CD4-positive, alpha-beta T cell treated with Interleukin-2 at 100 ng/mL for 4 hours (primary cell): ENCODE measurements at regions not wholly inside any gene's neighbourhood (a gene's known extent, or its start where the extent isn't known, plus 50 kb on each side); places are given as distances from the start of the nearest gene placed in this dataset.
"Not testable (repeated sequence)": the region's sequence is repeated elsewhere in the genome, so short reads cannot be mapped to it uniquely, and the experiment has no call there.

Experiments
- DNase-seq: peaks from one replicate; pipeline ENCODE4 v3.0.0-alpha.2; 2020; ENCODE audit warnings: low spot score

- no peak for DNase-seq
These were observed 1147.9 kb downstream of the UQCRFS1 start for GRCh38 chr19:28065026-28065425.

DNA sequence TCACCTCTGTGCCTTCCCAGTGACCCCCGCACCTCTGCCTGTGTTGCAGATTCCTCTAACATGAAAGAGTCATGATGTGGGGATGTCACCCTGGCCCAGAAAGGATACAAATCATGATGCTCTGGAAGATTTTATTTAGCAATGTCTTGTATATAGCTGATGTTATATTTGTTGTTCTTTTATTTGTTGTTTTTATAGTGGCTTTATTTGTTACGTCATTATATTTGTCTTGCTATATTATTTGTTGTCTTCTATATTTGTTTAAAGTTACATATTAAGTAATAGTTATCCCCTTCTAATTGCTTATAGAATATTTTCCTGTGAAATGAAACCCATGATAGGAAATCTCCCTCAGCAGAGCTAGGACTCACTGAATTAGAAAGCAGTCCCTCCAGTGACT is 1149.2 kb downstream of the UQCRFS1 start:
- DNase-seq = no peak

- DNase-seq = no peak
These were observed 1151.8 kb downstream of the UQCRFS1 start for GRCh38 chr19:28061111-28061510.

DNA sequence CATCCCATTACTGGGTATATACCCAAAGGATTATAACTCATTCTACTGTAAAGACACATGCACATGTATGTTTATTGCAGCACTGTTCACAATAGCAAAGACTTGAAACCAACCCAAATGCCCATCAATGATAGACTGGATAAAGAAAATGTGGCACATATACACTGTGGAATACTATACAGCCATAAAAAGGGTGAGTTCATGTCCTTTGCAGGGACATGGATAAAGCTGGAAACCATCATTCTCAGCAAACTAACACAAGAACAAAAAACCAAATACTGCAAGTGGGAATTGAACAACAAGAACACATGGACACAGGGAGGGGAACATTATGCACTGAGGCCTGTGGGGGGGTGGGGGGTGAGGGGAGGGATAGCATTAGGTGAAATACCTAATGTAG is 1155.9 kb downstream of the UQCRFS1 start:
- DNase-seq = not testable (repeated sequence)

DNA sequence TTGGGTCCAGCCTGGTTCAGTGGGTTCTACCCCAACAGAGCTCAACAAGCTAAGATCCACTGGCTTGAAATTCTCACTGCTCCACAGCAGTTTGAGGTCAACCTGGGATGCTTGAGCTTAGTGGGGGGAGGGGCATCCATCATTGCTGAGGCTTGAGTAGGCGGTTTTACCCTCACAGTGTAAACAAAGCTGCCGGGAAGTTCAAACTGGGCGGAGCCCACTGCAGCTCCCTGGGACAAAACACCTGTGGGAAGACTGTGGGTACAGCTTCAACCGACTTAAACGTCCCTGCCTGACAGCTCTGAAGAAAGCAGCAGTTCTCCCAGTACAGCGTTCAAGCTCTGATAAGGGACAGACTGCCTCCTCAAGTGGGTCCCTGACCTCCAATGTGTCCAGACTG is 1161.9 kb downstream of the UQCRFS1 start:
- no peak for DNase-seq

- DNase-seq = no peak
These were observed 1163.1 kb downstream of the UQCRFS1 start for GRCh38 chr19:28049875-28050274.

DNA sequence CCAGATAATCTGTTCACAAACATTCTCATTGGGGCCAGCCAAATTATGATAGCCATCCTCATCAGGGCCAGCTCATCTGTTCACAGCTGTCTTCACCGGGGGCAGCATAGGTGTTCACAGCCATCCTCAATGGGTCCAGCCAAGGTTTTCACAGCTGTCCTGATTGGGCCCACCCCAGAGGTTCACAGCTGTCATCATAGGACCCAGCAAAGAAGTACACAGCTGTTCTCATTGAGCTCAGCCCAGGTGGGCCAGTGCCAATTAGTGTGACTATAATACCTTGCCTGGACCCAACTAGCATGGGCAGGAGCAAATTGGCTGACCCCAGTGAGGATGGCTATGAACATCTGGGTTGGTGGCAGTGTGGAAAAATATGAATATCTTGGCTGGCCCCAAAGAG is 1166.0 kb downstream of the UQCRFS1 start:
- no peak for DNase-seq

GRCh38 chr19:28045621-28046020 is 1167.3 kb downstream of the UQCRFS1 start:
- no peak for DNase-seq

DNA sequence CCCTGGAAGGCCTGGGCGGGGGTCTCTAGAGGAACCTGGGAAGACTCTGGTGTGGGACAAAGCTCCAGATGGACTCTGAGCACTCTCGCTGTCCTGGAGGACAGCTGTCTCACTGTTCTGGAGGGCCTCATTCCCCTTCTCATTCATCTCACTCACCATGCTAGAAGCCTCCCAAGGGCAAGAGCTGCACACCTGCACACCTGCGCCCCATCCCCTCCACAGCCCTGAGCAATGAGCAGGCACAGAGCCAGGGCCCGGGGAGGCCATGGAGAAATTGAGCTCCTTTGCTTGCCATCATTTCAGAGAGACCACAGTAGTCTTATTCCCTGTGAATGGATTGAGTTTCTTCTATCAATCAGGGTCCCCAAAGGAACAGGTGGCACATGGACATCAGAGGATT is 1168.5 kb downstream of the UQCRFS1 start:
- DNase-seq = no peak

DNA sequence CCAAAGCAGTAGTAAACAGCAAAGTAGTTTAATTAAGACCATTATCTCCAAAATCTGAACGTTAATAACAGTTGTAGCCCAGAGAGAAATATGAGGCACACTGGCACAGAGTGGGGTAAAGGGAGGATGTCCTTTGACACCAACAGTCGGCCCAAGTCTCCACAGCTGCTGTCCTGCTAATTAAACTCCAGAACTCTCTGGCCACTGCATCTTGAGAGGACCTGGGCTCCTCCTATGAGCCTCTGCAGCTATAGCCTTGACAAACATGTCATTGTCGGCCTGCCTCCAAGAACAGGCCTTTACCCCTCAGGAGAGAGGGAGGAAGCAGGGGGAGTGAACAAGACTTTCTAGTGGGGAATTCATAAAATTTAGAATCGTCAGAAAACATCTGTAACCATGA is 1170.4 kb downstream of the UQCRFS1 start:
- no peak for DNase-seq

DNA sequence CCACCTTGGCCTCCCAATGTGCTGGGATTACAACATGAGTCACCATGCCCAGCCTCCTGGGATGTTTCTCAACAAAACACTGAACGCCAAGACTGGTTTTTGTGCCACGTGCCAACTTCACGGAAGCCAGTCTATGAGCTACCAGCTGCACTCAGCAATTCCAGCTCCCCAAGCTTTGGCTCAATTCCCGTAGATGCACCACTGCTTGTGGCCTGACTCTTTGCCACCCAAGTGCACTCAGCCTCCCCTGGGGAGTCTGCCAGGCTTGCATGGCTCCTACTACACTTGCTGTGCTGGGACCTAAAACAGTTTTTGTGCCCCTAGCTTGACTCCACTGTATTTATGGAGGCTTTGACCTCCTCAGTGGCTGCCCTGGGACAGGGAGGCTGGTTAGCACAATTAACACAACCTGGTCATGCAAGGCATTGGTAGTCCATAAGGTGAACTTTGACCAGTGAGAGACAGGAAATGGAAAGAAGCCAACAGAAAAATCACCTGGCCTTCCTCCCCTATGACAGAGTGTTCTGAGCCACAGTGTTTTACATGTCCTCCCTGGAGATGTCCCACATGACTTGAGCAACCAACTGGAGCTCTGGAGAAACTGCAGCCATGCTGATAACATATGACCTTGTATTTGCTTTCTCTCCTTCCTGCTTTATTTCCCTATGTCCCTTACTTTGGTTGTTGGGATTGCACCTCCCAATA is 1173.1 kb downstream of the UQCRFS1 start:
- no peak for DNase-seq

- no peak for DNase-seq
These were observed 1175.8 kb downstream of the UQCRFS1 start for GRCh38 chr19:28037186-28037585.

DNA sequence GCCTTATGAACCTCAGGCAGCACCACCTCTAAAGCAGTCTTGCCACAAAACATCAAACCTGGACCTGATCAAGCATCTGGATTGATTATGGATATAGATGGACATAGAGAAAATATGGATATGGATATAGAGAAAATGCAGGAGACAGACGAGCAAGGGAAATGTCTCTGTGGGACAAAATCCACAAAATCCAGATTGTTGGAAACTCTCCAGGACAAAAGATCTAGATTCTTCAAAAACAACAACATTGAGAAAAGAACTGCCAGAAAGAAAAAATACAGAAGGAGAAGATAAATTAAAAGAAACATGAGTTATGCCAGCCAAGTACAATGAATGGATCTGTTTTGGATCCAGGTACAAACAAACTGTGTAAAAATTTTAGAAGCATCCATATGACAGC is 1176.5 kb downstream of the UQCRFS1 start:
- no peak for DNase-seq

DNA sequence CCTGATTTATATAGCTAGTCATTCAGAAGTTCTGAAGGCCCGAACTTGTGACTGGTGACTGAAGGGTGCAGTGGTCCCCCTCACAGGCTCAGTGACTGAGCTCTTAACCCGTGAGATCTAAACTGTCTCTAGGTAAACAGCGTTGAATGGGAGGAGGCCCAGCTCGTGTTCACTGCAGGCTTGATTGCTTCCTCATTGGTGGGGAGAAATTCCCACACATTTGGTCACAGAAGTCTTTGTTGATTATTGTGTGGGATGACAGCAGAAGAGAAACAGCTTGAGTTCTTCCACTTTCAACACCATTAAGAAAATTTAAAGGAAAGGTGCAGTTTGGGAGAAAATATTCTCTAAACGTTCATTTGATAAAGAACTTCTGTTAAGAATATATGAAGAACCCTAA is 1178.0 kb downstream of the UQCRFS1 start:
- DNase-seq = no peak

DNA sequence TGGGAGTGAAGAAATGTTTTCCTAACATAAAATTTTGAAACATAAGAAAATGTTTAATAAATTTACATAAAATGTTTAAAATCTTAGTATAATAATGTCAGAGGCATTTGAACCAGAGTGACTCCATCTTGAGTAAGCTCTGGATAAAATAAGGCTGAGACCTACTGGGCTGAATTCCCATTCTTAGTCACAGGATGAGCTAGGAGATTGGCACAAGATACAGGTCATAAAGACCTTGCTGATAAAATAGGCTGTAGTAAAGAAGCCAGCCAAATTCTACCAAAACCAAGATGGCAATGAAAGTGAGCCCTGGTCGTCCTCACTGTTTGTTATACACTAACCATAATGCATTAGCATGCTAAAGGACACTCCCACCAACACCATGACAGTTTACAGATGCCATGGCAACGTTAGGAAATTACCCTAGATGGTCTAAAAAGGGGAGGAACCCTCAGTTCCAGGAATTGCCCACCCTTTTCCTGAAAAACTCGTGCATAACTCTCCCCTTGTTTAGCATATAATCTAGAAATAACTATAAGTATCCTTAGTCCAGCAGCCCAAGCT is 1184.0 kb downstream of the UQCRFS1 start:
- DNase-seq = no peak

DNA sequence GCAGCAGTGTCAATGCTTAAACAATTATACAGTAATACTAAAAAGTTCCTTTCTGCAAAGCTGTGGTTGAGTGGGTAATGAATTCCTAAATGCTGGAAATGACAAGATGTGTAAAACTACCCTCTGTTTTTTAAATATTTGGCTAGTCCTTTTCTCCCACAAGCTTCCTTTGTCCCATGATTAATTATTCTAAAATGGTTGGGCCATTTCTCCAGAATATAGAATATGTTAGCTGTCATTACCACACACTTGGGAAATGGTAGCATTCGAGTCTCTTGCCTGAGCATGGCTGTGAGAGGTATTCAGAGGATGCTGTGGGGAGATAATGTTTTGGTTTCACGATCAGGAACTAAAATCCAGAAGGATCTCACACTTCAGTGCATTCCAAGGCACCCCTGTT is 1185.8 kb downstream of the UQCRFS1 start:
- DNase-seq = no peak

- DNase-seq = no peak
These were observed 1186.3 kb downstream of the UQCRFS1 start for GRCh38 chr19:28026636-28027035.

DNA sequence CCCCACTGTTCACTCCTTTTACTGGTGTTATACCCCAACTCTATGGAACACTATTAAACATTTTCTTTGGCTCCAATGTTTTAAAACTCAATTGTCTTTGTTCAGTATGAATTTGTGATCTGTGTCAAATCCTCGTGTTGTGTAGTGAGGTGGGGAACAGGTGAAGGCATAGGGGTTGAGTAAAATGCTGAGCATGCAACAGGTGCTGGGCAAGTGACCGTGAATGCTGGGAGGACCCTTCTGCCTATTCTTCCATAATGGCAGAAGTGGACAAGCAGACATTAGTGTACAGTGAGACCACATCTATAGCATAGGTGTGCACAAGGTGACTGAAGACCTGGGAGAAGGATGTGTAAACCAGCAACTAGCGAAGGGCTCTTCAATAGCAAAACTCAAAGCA is 1188.0 kb downstream of the UQCRFS1 start:
- DNase-seq = no peak

- DNase-seq = no peak
These were observed 1189.9 kb downstream of the UQCRFS1 start for GRCh38 chr19:28023064-28023463.

GRCh38 chr19:28022506-28022905 is 1190.4 kb downstream of the UQCRFS1 start:
- no peak for DNase-seq

DNA sequence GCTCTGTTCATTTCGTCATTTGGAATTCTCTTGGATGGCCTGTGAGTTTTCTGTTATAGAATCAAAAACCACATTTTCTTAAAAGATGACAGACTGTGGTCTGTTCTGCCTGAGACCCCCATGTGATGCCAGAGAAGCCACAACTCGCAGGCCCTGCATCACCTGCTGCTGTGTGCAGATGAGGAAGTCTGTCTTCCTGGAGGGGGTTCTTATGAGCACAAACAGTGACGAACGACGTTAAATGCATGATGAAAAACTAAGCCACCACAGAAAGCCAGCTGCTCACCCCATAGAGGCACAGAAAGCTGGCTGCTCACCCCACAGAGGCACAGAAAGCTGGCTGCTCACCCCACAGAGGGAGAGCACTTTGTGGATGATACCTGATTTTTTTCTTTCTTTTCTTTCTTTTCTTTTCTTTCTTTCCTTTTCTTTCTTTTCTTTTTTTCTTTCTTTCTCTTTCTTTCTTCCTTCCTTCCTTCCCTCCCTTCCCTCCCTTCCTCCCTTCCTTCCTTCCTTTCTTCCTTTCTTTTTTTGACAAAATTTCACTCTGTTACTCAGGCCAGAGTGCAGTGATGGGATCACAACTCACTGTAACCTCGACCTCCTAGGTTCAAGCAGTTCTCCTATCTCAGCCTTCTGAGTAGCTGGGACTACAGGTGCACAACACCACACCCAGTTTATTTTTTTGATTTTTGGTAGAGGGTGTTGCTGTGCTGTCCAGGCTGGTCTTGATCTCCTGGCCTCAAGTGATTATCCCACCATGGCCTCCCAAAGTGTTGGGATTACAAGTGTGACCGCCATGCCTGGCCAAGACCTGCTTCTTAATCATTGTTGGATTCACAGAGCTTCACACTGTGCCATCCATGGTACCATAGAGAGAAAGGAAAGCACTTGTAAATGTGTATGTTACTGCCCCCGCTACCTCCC is 1191.4 kb downstream of the UQCRFS1 start:
- DNase-seq = no peak

GRCh38 chr19:28020619-28021258 is 1192.2 kb downstream of the UQCRFS1 start:
- no peak for DNase-seq

DNA sequence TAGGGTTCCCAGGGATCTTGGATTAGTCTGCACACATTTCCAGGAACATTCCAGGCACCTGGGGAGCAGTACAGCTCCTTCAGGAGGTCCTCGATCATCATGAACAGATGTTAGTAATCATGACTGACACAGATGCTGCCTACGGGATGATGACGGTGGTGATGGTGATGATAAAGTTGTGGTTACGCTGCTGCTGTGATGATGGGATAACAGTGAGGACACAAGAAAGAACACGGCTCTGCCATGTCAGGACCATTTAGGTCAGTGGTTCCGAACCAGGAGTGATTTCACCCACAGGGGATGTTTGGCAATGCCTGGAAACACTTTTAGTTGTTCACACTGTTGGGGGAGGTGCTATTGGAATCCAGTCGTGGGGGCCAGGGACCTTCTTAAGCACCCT is 1193.0 kb downstream of the UQCRFS1 start:
- DNase-seq = no peak
